Lower leg skin (tissue), 4 donors: ENCODE measurements at regions not wholly inside any gene's neighbourhood (a gene's known extent, or its start where the extent isn't known, plus 50 kb on each side); places are given as distances from the start of the nearest gene placed in this dataset.

Experiments used
- DNase-seq, 2 donors: peaks; one replicate each; pipeline ENCODE4 v3.0.0-alpha.2; 2019; ENCODE audit warnings: low spot score in 2 of 2
- H3K4me3 ChIP-seq: fragments of 200-600 bp; sonication (generic); 2 replicates; pipeline ENCODE4 v1.5.1; 2017; ENCODE audit warnings: mild to moderate bottlenecking, low read depth; ENCODE audit not compliant: poor library complexity, severe bottlenecking
- CTCF ChIP-seq, 3 donors: fragments of 450-650 bp; IDR thresholded peaks; one replicate each; pipeline ENCODE4 v1.5.1; 2016; ENCODE audit warnings: antibody characterized with exemption in 3 of 3, mild to moderate bottlenecking in 3 of 3, moderate library complexity in 2 of 3
- POLR2A ChIP-seq, 2 donors: fragments of 450-650 bp; IDR thresholded peaks; one replicate each; pipeline ENCODE4 v1.6.1; 2016 to 2017; ENCODE audit warnings: antibody characterized with exemption in 2 of 2, mild to moderate bottlenecking in 1 of 2, moderate library complexity in 1 of 2
- WGBS, 2 donors: methylation state at CpG; one replicate each; pipeline ENCODE4 v1.1.5; 2018; 5-methylcytosine and 5-hydroxymethylcytosine counted together
- intact Hi-C: fragments of 100-400 bp; cut with DNase I; formaldehyde crosslinking; loops from one replicate; pipeline ENCODE4 v1.15.0; 2023; ENCODE audit warnings: low total_unique reads

GRCh38 chr18:7490104-7490503 is 77.0 kb upstream of the PTPRM start:
- no peak for DNase-seq
- H3K4me3 ChIP-seq, result no peak overlapping the region
- intact Hi-C loops, result no loop called here
- 85 to 92% methylated on average over 1 of the region's 1 CpG for WGBS, 2 donors
- TF ChIP-seq CTCF (IDR thresholded peaks at IDR 0.05) (no peak), POLR2A (IDR thresholded peaks at IDR 0.05) (no peak)

GRCh38 chr18:7492385-7492784 is 74.7 kb upstream of the PTPRM start:
- TF ChIP-seq POLR2A (IDR thresholded peaks at IDR 0.05), result no peak
- TF ChIP-seq CTCF (IDR thresholded peaks at IDR 0.05), result no peak
- H3K4me3 ChIP-seq, result no peak overlapping the region
- DNase-seq, result no peak
- 87 to 89% methylated on average over 3 of the region's 3 CpGs for WGBS, 2 donors
- intact Hi-C loops, result no loop called here

GRCh38 chr18:7497081-7497480 is 70.0 kb upstream of the PTPRM start:
- no peak for DNase-seq
- intact Hi-C loops, result no loop called here
- H3K4me3 ChIP-seq, result no peak overlapping the region
- TF ChIP-seq POLR2A (IDR thresholded peaks at IDR 0.05) (no peak), CTCF (IDR thresholded peaks at IDR 0.05) (no peak)

- WGBS, 2 donors, result 93 to 95% methylated on average over 4 of the region's 4 CpGs
Measured at GRCh38 chr18:7511106-7511505, 56.0 kb upstream of the PTPRM start.

GRCh38 chr18:7512348-7512747 is 54.8 kb upstream of the PTPRM start:
- WGBS, 2 donors, result 37% methylated on average over 5 of the region's 5 CpGs
- no peak for DNase-seq
- TF ChIP-seq POLR2A (IDR thresholded peaks at IDR 0.05), result no peak
- TF ChIP-seq CTCF (IDR thresholded peaks at IDR 0.05), result no peak
- H3K4me3 ChIP-seq, result no peak overlapping the region
- intact Hi-C loops, result no loop called here

More at GRCh38 chr18:7511106-7511505, 56.0 kb upstream of the PTPRM start:
- TF ChIP-seq CTCF (IDR thresholded peaks at IDR 0.05) (no peak), POLR2A (IDR thresholded peaks at IDR 0.05) (no peak)
- no peak for DNase-seq
- no peak overlapping the region for H3K4me3 ChIP-seq
- intact Hi-C loops, result no loop called here

GRCh38 chr18:7512990-7513389 is 54.1 kb upstream of the PTPRM start:
- TF ChIP-seq CTCF (IDR thresholded peaks at IDR 0.05) (no peak), POLR2A (IDR thresholded peaks at IDR 0.05) (no peak)
- intact Hi-C loops, result no loop called here
- H3K4me3 ChIP-seq, result no peak overlapping the region
- WGBS, 2 donors, result 41 to 58% methylated on average over 3 of the region's 3 CpGs
- DNase-seq, result no peak
